MM.1S (cell line): ENCODE measurements at regions not wholly inside any gene's neighbourhood (a gene's known extent, or its start where the extent isn't known, plus 50 kb on each side); places are given as distances from the start of the nearest gene placed in this dataset.

Experiments
- CTCF ChIP-seq: fragments of 300-600 bp; sonication (generic); IDR thresholded peaks from 2 replicates; pipeline ENCODE4 v1.5.1; 2016; ENCODE audit warnings: antibody characterized with exemption, low read length, mixed read lengths
- EZH2 ChIP-seq: fragments of 300-600 bp; sonication (generic); optimal IDR thresholded peaks from 2 replicates; pipeline ENCODE3; 2017; ENCODE audit warnings: low read depth, mild to moderate bottlenecking, antibody characterized with exemption, low read length, mixed read lengths

- no peak for TF ChIP-seq CTCF
- no peak for TF ChIP-seq EZH2
Observed at GRCh38 chr11:80650966-80651365, 1210.1 kb upstream of the TENM4 start.
